GM21723 (cell line): ENCODE measurements at regions not wholly inside any gene's neighbourhood (a gene's known extent, or its start where the extent isn't known, plus 50 kb on each side); places are given as distances from the start of the nearest gene placed in this dataset.

ENCODE experiments used
- ATAC-seq: cut with Tn5 transposase; IDR thresholded peaks from one replicate; pipeline ENCODE4 v1.9.1; 2021; ENCODE audit warnings: mild to moderate bottlenecking, moderate library complexity; ENCODE audit not compliant: unreplicated experiment

GRCh38 chr3:153069598-153070510, 92.2 kb upstream of the RAP2B start:
- ATAC-seq = no peak

GRCh38 chr3:153070511-153070868, 91.5 kb upstream of the RAP2B start:
- no peak for ATAC-seq

GRCh38 chr3:153072382-153072781, 89.6 kb upstream of the RAP2B start:
- ATAC-seq = no peak

GRCh38 chr3:153072856-153073255, 89.2 kb upstream of the RAP2B start:
- no peak for ATAC-seq

GRCh38 chr3:153073636-153074035, 88.4 kb upstream of the RAP2B start:
- no peak for ATAC-seq

GRCh38 chr3:153078826-153079225, 83.2 kb upstream of the RAP2B start:
- no peak for ATAC-seq

- no peak for ATAC-seq
These were observed 82.6 kb upstream of the RAP2B start for GRCh38 chr3:153079386-153079785.

- no peak for ATAC-seq
These were observed 81.2 kb upstream of the RAP2B start for GRCh38 chr3:153080778-153081240.

GRCh38 chr3:153084431-153084830, 77.6 kb upstream of the RAP2B start:
- ATAC-seq = no peak

GRCh38 chr3:153087595-153088566, 74.1 kb upstream of the RAP2B start:
- no peak for ATAC-seq

- ATAC-seq = no peak
These were observed 72.4 kb upstream of the RAP2B start for GRCh38 chr3:153089620-153090019.

- ATAC-seq = no peak
These were observed 71.1 kb upstream of the RAP2B start for GRCh38 chr3:153090973-153091372.

GRCh38 chr3:153093629-153094028, 68.4 kb upstream of the RAP2B start:
- no peak for ATAC-seq

GRCh38 chr3:153094386-153094785, 67.6 kb upstream of the RAP2B start:
- ATAC-seq = no peak

GRCh38 chr3:153095441-153095840, 66.6 kb upstream of the RAP2B start:
- no peak for ATAC-seq

GRCh38 chr3:153096731-153097131, 65.3 kb upstream of the RAP2B start:
- ATAC-seq = no peak

GRCh38 chr3:153097213-153097612, 64.8 kb upstream of the RAP2B start:
- ATAC-seq = no peak

- ATAC-seq = no peak
These were observed 62.9 kb upstream of the RAP2B start for GRCh38 chr3:153099131-153099530.

GRCh38 chr3:153103406-153103945, 58.5 kb upstream of the RAP2B start:
- no peak for ATAC-seq

- no peak for ATAC-seq
These were observed 52.0 kb upstream of the RAP2B start for GRCh38 chr3:153110041-153110440.

GRCh38 chr3:153111016-153111415, 51.0 kb upstream of the RAP2B start:
- ATAC-seq = no peak
